ENCODE measurements at regions not wholly inside any gene's neighbourhood (a gene's known extent, or its start where the extent isn't known, plus 50 kb on each side); places are given as distances from the start of the nearest gene placed in this dataset.

DNA sequence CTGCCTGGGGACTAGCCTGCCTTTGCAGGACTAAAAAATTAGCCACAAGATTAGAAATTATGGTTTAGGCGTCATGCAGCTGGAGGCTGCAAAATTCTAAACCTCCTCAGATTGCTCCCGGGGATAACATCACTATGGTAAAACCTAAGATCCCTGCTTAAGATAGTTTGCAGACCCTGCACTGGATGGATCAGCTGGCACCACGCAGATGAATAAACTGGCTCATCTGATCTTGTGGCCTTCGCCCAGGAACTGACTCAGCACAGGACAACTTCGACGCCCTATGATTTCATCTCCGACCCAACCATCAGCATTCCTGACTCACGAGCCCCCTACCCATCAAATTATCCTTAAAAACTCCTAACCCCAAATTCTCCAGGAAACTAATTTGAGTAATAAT lies 482.4 kb downstream of the SPRY1 start:
- DNase-seq (ENCODE audit: low read depth in 2 of 2) = no peak

DNA sequence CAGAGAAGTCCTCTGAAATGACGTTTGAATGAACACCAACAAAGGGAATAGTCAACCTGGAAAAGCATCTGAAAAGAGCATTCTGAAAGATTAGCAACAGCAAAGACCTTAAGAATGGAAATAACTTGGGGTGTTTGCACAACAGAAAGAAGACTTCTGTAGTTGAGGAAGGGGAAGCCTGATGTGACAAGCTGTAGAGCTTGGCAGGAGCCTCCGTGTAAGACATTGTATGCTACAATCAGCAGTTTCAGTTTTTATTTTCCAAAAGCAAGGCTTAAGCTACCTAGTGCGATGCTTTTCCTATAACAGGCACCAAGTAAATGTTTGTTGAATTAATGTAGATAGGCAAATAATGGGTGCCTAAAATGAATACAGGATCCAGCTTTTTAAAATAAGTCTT lies 484.0 kb downstream of the SPRY1 start:
- DNase-seq (ENCODE audit: low read depth in 2 of 2) = no peak

DNA sequence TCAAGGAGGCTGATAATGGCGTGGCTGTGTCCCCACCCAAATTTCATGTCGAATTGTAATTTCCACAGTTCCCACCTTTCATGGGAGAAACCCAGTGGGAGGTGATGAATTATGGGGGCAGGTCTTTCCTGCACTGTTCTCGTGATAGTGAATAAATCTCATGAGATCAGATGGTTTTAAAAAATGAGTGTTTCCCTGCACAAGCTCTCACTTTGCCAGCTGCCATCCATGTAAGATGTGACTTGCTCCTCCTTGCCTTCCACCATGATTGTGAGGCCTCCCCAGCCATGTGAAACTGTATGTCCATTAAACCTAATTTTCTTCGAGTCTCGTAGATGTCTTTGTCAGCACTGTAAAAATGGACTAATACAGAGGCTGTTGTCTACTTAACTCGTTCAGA lies 488.3 kb downstream of the SPRY1 start:
- no peak for DNase-seq (ENCODE audit: low read depth in 2 of 2)

DNA sequence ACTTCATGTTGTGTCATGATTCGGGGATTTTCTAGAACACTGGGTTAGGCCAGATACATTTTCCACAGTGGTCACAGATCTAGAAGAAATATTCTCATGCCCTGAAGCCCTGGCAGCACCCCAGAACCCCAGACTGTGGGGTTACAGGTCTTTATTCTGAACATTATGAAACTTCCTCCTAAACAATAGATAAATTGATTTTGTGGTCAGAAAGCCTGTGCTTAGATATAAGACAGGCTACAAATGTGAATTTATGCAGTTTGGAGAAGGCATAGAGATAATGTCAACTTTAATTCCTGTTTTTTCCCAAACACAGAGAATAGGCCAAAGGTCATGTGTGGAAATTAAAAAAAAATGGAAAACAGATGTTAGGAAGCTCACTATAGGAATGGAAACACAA lies 492.9 kb downstream of the SPRY1 start:
- DNase-seq (ENCODE audit: low read depth in 2 of 2) = no peak

DNA sequence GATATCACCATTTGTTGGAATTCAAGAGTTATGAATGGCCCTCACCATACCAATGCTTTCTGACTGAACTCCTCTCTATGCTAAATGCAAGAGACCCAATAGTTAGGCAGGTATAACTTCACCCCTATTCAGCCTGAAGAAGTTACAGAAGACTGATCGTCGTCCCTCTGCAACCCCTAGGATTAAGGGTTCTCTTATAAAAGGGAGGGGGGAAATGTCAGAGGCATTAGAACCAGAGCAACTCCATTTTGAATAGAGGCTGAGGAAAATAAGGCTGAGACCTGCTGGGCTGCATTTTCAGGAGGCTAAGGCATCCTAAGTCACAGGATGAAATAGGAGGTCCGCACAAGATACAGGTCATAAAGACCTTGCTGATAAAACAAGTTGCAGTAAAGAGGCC lies 494.3 kb downstream of the SPRY1 start:
- DNase-seq (ENCODE audit: low read depth in 2 of 2) = no peak

DNA sequence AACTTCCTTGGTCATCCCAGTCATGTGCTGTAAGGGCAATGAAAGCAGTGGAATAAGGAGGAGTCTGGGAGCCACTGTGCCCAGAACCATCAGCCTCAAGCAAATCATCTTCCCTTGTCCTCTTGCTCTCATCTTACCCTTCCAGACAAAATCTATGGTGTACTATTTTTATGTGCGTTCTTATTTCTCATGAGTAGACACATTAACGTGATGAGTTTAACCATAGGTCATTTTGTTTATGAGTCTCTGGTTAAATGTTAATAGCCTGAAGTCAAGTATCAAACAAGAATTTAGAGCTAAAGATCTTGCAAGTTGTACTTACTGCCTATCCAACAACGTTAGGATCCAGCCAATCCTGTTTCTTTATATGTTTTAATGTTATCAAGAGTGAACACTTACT lies 495.3 kb downstream of the SPRY1 start:
- DNase-seq (ENCODE audit: low read depth in 2 of 2) = no peak

DNA sequence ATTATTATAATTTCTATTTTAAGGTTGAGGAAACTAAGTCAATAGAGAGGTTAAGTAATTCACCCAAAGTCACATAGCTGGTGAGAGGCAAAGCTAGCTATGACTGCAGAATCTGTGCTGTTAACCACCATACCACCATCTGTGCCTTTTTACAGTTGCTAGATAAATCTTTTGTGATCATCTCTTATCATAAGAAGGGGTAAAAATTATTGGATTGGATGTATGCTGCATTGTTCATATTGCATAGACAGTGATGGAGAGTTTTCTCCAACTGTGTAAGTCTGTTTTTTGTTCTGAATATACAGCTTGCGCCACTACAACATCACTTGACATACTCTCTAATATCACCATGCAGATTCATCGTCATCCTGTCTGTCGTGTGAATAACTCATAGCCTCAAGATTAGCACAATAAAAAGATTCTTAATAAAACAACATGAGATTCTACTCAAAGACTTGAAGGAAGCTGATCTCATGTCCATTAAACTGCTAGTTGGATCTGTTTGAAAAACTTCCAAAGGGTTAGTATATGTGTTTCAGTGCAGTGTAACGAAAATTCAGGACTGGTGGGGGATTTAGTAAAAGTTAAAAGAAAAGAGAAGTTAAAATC lies 495.9 kb downstream of the SPRY1 start:
- DNase-seq (ENCODE audit: low read depth in 2 of 2) = no peak

DNA sequence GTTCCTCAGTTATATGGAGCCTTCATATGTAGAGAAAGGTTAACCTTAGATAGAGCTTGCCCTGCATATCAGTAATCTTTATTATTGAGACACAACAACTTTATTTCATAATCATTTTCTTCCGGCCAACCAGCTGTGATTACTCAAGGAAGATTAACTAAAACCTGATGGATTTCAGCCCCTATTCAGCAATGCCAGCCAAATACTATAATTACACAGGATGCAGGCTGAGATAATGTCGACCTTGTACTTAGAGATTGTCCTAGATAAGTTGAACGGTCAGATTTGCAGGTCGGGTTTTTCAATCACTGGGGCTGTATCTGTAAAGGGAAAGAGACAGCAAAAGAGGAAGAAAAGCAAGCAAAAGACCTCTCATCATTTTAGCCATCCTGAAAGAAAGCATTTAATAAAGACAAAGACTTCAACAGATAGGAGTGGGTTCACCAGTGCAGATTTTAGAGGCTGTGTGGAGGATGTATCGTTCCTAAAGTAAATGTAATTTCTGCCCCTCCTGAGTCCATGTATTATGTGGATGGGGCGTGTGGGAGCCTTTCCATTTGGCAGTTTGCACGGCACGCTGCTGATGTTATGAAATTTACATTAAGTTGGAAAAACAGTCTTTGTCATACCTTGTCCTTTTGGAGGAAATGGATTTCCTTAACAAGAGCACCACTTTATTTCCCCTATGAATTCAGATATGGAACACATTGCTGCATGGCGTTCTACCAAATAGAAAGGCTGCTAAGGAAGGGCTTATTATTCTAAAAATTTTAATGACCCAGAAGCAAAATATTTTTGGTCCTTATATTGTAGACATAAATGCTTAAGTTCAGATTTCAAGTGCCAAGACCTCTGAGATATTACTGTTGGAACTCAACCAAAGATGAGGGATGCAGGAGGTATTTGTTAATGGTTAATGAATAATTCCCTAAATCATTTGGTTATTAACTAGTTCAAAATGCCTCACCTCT lies 496.7 kb downstream of the SPRY1 start:
- DNase-seq (ENCODE audit: low read depth in 2 of 2) = no peak

DNA sequence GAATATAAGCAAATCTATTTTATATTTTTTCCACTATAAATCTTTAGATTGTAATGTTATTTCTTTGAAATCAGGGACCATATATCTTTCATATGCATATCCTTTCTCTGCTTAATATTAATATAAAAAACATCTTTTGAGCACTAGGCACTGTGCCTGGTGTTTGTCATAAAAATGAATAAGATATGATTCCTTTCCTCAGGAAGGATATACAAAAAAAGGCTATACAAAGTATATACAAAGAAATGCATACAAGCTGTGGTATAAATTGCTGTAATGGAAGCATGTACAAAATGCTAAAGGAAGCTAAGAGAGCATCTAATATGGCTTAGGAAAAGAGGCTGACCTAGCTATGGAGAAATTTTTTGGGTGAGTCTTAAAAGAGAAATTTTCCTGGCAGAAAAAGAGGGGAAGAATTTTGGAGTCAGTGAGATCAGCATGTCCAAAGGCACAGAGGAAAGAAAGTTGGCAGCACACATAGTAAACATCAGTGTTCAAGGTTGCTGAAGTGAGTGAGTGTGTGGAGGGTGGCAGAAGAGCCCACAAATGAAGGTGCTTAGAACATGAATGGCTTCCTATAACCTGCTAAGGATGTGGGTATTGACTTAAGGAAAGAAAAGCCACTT lies 500.0 kb downstream of the SPRY1 start:
- no peak for DNase-seq (ENCODE audit: low read depth in 2 of 2)

DNA sequence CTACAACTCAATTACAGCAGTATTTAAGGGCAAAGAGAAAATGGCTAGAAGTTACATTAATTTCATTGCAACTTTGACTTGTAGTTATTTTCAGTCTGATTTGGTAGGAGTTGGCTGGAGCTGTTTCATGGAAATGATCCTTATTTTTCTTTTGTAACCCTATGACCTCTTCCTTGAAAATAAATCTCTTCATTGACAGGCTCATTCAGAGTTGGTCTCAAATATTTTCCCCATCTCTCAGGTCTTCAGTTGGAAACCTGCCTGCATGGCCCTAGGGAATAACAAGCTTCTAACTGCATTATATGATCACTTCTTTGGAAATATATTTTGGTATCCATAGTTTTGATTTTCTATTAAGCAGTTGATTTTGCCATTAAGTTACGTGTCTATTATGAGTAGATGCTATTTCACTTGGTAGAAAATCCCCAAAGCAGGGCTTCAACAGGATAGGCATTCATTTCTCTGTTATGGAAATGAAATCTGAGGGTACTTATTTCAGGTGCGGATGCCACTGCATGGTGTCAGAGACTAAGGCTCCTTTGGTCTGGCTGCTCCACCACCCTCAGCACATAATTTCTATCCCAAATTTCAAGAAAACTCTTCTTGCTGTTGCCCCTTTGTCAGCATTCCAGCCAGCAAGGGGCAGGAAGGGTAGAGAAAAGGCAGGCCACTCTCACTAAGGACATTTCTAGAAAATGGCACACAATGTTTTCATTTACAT lies 502.5 kb downstream of the SPRY1 start:
- no peak for DNase-seq (ENCODE audit: low read depth in 2 of 2)

DNA sequence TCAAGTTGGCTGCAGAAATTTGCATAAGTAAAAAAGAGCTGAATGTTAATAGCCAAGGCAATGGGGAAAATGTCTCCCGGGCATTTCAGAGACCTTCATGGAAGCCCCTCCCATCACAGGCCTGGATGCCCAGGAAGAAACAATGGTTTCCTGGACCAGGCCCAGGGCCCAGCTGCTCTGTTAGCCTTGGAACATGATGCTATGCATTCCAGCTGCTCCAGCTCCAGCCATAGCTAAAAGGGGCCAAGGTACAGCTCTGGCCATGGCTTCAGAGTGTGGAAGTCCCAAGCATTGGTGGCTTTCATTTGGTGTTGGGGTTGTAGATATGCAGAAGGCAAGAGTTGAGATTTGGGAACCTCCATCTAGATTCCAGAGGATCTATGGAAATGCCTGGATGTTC lies 508.3 kb downstream of the SPRY1 start:
- DNase-seq (ENCODE audit: low read depth in 2 of 2) = no peak

DNA sequence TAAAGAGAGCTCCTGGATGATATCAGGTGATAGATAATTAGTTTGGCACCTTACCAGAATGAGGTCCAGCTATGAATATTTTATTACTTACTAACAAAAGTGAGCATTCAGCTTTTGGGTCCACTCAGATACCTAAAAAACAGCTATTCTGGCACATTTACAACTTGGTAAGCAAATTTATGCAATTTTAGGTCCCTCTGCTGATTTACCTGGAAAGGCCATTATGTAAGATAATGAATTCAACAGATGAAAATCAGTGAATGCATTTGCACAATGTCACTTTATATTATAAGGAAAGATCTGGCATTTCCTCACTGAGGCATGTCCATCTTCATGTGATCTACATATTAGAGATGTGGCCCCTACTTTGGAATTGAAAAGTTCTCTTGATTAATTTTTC lies 517.0 kb downstream of the SPRY1 start:
- DNase-seq (ENCODE audit: low read depth in 2 of 2) = no peak

DNA sequence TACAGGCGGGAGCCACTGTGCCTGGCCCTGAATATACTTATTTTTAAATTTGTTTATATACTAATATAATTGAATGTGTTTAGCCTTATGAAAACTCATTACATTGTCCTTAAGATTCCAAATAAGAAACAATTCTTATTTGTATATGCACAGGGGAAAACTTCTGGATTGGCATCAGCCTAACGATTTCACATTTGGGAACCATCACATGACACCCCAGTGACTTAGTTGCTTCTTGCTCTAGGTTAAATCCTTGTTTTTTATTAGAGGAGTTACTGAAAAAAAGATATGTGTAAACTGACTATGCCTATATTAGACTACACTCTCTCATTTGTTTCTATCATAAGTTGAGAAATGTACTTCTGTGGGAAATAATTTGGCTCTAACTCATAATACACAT lies 520.2 kb downstream of the SPRY1 start:
- DNase-seq (ENCODE audit: low read depth in 2 of 2) = no peak

DNA sequence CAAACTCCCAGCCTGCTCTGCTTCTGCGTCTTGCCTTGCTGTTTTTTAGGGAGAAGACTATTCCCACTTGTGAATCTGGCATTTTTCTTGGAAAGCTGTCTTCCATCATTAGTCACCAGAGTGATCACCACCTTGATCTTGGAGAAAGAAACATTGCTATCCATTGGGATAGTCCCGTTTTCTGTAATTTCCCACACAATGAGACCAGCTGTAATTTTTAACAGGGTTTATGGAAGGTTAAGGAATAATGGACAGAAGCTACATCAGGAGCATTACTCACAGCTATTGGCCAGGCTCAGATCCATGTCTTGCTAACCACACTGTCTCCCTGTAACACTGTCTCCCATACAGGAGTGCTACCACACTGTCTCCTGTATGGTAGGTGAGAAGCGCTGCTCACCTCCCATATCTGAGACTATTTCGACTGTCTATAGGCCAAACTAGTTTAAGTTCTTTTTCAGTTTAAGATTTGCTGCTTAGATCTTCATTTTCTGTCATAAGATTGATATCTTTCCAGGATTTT lies 523.0 kb downstream of the SPRY1 start:
- DNase-seq (ENCODE audit: low read depth in 2 of 2) = no peak

DNA sequence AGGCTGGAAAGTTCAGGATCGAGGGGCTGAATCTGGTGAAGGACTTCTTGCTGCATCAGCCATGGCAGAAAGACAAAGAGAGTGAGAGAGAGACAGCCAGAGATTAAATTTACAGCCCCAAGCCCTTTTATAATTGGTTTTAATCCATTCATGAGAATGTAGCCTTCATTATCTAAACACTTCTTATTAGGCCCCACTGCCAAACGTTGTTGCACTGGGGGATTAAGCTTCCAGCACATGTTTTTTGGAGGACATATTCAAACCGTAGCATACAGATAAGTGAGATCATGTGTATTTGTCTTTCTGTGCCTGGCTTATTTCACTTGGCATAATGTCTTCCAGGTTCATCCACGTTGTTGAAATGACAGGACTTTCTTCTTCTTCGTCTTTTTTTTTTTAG lies 524.7 kb downstream of the SPRY1 start:
- DNase-seq (ENCODE audit: low read depth in 2 of 2) = no peak

DNA sequence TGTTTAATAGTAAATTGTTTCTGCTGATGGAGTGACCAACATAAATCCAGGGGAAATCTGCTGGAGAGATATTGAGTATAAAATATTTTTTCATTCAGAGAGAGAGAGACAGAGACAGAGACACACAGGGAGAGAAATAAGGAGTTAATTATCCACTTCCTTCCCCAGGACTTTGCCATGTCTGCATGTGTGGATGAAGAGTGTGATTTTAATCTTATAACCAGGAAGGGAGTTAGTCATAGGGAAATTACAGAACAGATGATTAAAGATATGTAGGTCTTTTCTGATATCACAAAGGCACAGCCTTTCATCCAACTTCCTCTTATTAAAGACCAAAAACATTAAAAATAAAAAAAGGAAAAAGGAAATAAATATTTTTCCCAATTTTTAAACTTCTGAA lies 526.3 kb downstream of the SPRY1 start:
- no peak for DNase-seq (ENCODE audit: low read depth in 2 of 2)

DNA sequence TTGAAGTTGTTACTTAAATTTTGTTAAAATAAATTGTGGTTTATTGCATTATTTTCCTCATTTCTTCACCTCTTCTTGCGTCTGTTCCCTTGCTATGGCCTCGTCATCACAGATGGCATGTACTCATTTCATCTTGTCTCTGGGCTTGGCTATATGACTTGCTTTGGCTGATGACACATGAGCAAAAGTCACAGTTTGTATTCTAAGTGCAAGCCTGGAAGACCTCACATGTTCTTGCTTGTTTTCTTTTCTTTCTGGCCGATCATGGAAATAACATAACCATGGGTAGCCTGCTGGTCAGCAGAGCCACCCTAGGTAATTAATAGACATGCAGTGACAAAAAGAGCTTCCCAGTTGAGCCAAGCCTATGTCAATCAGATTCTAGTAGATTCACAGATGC lies 527.9 kb downstream of the SPRY1 start:
- DNase-seq (ENCODE audit: low read depth in 2 of 2) = no peak

DNA sequence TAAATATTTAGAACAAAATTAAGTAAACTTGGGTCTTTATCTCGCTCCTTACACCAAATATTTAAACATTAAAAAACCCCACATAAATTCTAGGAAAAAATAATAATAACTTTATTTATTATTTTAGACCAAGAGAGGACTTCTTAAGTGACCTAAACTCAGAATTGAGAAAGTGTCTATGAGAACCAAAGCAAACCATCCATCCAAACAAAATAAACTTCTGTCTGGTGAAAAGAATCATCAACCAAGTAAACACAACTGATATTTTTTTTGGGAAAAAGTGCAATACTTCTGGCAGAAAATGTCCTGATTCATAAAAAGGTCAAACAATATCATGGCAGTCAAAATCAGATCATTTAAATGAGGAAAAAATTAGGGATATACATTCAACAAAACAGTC lies 533.0 kb downstream of the SPRY1 start:
- DNase-seq (ENCODE audit: low read depth in 2 of 2) = no peak

DNA sequence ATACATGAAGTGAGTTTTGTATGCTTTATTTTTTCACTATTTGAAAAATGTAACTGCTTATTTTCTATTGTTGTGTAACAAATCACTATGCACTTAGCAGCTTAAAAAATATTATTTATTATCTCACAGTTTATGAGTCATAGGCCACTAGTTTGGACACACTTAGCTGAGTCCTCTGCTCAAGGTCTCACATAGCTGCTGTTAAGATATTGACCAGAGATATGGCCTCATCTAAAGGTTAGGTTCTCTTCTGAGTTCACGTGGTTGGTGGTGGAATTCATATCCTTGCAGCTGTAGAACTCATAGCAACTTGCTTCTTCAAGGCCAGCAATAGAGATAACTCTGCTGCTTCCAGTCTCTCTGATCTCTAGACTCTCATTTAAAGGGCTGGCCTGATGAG lies 534.4 kb downstream of the SPRY1 start:
- no peak for DNase-seq (ENCODE audit: low read depth in 2 of 2)

DNA sequence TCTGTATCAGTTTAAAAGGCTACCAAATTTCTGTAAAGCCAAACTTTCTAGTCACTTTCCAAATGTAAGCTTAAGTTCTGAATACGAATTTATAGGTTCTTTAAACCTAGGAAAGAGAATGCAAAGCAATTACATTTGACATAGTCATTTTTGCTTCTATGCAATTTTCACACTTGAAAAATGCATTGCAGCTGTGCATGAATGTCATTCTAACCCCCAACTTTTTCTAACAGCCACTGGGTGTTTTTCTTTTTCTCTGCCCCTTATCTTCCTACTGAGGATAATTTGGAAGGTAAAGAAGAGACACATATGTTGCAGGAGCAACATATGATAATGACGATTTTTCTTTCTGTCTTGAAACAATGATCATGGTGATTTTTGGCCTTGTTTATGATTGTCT lies 537.5 kb downstream of the SPRY1 start:
- DNase-seq (ENCODE audit: low read depth in 2 of 2) = no peak

DNA sequence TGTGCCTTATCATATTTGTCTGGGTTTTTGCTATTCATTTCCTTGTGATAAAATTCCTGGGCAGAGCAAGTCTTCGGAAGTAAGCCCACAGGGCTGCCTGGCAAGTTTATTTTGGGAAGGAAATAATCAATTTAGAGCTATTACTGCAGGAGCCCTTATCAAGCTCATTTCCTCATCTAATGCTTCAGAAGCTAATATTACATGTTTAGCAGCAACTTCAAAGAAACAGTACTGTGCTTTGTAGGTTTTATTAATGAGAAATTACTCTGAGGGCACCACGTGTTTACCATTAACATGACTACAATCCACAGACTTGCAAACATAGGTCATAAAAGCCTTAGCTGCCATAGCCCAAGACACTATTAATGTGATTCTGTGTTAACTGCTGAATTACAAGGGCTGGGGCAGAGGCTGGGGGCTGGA lies 540.0 kb downstream of the SPRY1 start:
- DNase-seq (ENCODE audit: low read depth in 2 of 2) = no peak

DNA sequence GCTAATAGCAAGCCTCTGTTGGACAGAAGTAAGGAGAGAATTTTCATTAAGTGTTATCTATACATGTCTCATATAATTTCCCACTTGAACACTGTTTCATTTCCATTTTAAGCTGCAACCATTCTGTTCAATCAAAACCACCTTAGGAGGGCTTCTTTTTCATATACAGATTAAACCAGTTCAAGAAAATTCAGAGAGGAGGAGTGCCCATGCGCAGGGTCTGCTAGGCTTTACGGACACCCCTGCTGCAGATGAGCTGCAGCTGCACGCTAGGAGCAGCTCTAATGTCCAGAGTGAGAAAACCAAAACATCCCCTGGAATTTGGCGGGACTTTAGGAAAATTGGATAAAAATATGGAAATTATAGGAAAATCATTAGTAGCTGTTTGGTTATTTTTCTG lies 541.0 kb downstream of the SPRY1 start:
- DNase-seq (ENCODE audit: low read depth in 2 of 2) = no peak
